Upper lobe of left lung (tissue), 4 donors: ENCODE measurements at regions not wholly inside any gene's neighbourhood (a gene's known extent, or its start where the extent isn't known, plus 50 kb on each side); places are given as distances from the start of the nearest gene placed in this dataset.

Source experiments
- CTCF ChIP-seq, 6 experiments: fragments of 450-650 bp in 4 of 6; fragments of 200-600 bp in 2 of 6; sonication (generic) in 2 of 6; IDR thresholded peaks; one replicate each; pipeline ENCODE4 v1.5.1; 2016 to 2019; ENCODE audit warnings: antibody characterized with exemption in 6 of 6
- POLR2A ChIP-seq, 4 donors: fragments of 450-650 bp; IDR thresholded peaks; one replicate each; pipeline ENCODE4 v1.5.1; 2016 to 2017; ENCODE audit warnings: antibody characterized with exemption in 4 of 4, mild to moderate bottlenecking in 2 of 4
- POLR2AphosphoS5 ChIP-seq, 2 donors: sonication (generic); formaldehyde crosslinking; IDR thresholded peaks; one replicate each; pipeline ENCODE4 v1.5.1; 2017; ENCODE audit warnings: antibody characterized with exemption in 2 of 2

GRCh38 chr16:48949636-48950035, 332.0 kb downstream of the CBLN1 start:
- TF ChIP-seq CTCF (IDR thresholded peaks at IDR 0.05) (no peak), POLR2AphosphoS5 (IDR thresholded peaks at IDR 0.05) (no peak), POLR2A (IDR thresholded peaks at IDR 0.05) (no peak)
